NT2/D1 (cell line): ENCODE measurements at regions not wholly inside any gene's neighbourhood (a gene's known extent, or its start where the extent isn't known, plus 50 kb on each side); places are given as distances from the start of the nearest gene placed in this dataset.
"Not testable (repeated sequence)": the region's sequence is repeated elsewhere in the genome, so short reads cannot be mapped to it uniquely, and the experiment has no call there.

Source experiments
- DNase-seq: peaks from one replicate; pipeline ENCODE4 v3.0.0-alpha.2; 2011; ENCODE audit warnings: low read depth, low spot score
- H3K27me3 ChIP-seq: 2 replicates; pipeline ENCODE4 v1.6.0; 2011; ENCODE audit warnings: mild to moderate bottlenecking; ENCODE audit not compliant: insufficient read length, insufficient read depth
- H3K36me3 ChIP-seq: 2 replicates; pipeline ENCODE4 v1.6.1; 2011; ENCODE audit warnings: mild to moderate bottlenecking, low read length, mixed read lengths; ENCODE audit not compliant: insufficient read depth, insufficient read length
- H3K4me1 ChIP-seq: 2 replicates; pipeline ENCODE4 v1.5.1; 2011; ENCODE audit not compliant: insufficient read depth, insufficient read length
- H3K4me3 ChIP-seq: 2 replicates; pipeline ENCODE4 v1.5.1; 2011; ENCODE audit warnings: low read depth; ENCODE audit not compliant: insufficient read length
- H3K9ac ChIP-seq: 2 replicates; pipeline ENCODE4 v1.6.0; 2011; ENCODE audit warnings: low read depth; ENCODE audit not compliant: insufficient read length
- H3K9me3 ChIP-seq: 2 replicates; pipeline ENCODE4 v1.5.1; 2011; ENCODE audit warnings: mild to moderate bottlenecking, low read length; ENCODE audit not compliant: insufficient read depth
- SUZ12 ChIP-seq: IDR thresholded peaks from 2 replicates; pipeline ENCODE4 v1.6.1; 2011; ENCODE audit not compliant: insufficient read length, insufficient read depth; ENCODE audit errors: extremely low read depth
- YY1 ChIP-seq: IDR thresholded peaks from 2 replicates; pipeline ENCODE4 v1.6.1; 2011; ENCODE audit not compliant: insufficient read length, insufficient read depth
- ZNF274 ChIP-seq: IDR thresholded peaks from 2 replicates; pipeline ENCODE4 v1.6.1; 2011; ENCODE audit warnings: mild to moderate bottlenecking, low read depth, low read length

GRCh38 chr7:11988186-11988585 lies 156.2 kb upstream of the THSD7A start:
- Histone ChIP-seq H3K36me3 (no peaks in the 10 kb centered on the region), H3K9me3 (peaks cover 5% of the 10 kb centered on the region; the same call in 1 of the 2 replicates), H3K27me3 (no peaks in the 10 kb centered on the region), H3K4me1 (no peaks in the 10 kb centered on the region), H3K4me3 (no peak overlapping the region), H3K9ac (no peak overlapping the region)
- no peak for DNase-seq
- no peak for TF ChIP-seq YY1
- TF ChIP-seq ZNF274: no peak
- TF ChIP-seq SUZ12: no peak

GRCh38 chr7:12002428-12002827 lies 170.4 kb upstream of the THSD7A start:
- H3K36me3 ChIP-seq: no peaks in the 10 kb centered on the region
- TF ChIP-seq YY1 (no peak), SUZ12 (no peak), ZNF274 (no peak)
- no peaks in the 10 kb centered on the region for H3K4me1 ChIP-seq
- H3K27me3 ChIP-seq: no peaks in the 10 kb centered on the region
- H3K9ac ChIP-seq: no peak overlapping the region
- DNase-seq: no peak
- no peaks in the 10 kb centered on the region for H3K9me3 ChIP-seq
- no peak overlapping the region for H3K4me3 ChIP-seq

- H3K4me3 ChIP-seq: no peak overlapping the region
- no peaks in the 10 kb centered on the region for H3K9me3 ChIP-seq
- no peak for DNase-seq
- H3K4me1 ChIP-seq: no peaks in the 10 kb centered on the region
- H3K27me3 ChIP-seq: no peaks in the 10 kb centered on the region
- TF ChIP-seq YY1: no peak
- TF ChIP-seq ZNF274: no peak
- no peak for TF ChIP-seq SUZ12
- H3K9ac ChIP-seq: no peak overlapping the region
- H3K36me3 ChIP-seq: no peaks in the 10 kb centered on the region
These were observed 172.6 kb upstream of the THSD7A start for GRCh38 chr7:12004581-12004980.

GRCh38 chr7:12007576-12007975 lies 175.6 kb upstream of the THSD7A start:
- H3K4me3 ChIP-seq: no peak overlapping the region
- H3K36me3 ChIP-seq: no peaks in the 10 kb centered on the region
- no peaks in the 10 kb centered on the region for H3K9me3 ChIP-seq
- TF ChIP-seq ZNF274: no peak
- TF ChIP-seq SUZ12: no peak
- H3K4me1 ChIP-seq: no peaks in the 10 kb centered on the region
- DNase-seq: no peak
- no peak overlapping the region for H3K9ac ChIP-seq
- no peaks in the 10 kb centered on the region for H3K27me3 ChIP-seq

- Histone ChIP-seq H3K4me1 (no peaks in the 10 kb centered on the region), H3K9me3 (no peaks in the 10 kb centered on the region), H3K9ac (no peak overlapping the region), H3K36me3 (no peaks in the 10 kb centered on the region), H3K4me3 (no peak overlapping the region), H3K27me3 (no peaks in the 10 kb centered on the region)
- TF ChIP-seq YY1 (no peak), ZNF274 (no peak), SUZ12 (no peak)
- no peak for DNase-seq
These were observed 182.0 kb upstream of the THSD7A start for GRCh38 chr7:12013983-12014382.

- TF ChIP-seq ZNF274 (no peak), YY1 (no peak), SUZ12 (no peak)
- H3K9ac ChIP-seq: no peak overlapping the region
These were observed 184.4 kb upstream of the THSD7A start for GRCh38 chr7:12016439-12016838.

GRCh38 chr7:12017046-12017445 lies 185.0 kb upstream of the THSD7A start:
- Histone ChIP-seq H3K27me3 (no peaks in the 10 kb centered on the region), H3K36me3 (no peaks in the 10 kb centered on the region), H3K9ac (no peak overlapping the region), H3K9me3 (no peaks in the 10 kb centered on the region), H3K4me1 (no peaks in the 10 kb centered on the region), H3K4me3 (no peak overlapping the region)
- no peak for DNase-seq
- TF ChIP-seq ZNF274: no peak
- no peak for TF ChIP-seq YY1
- TF ChIP-seq SUZ12: no peak

More at GRCh38 chr7:12016439-12016838, 184.4 kb upstream of the THSD7A start:
- Histone ChIP-seq H3K27me3 (no peaks in the 10 kb centered on the region), H3K9me3 (no peaks in the 10 kb centered on the region), H3K36me3 (no peaks in the 10 kb centered on the region), H3K4me1 (no peaks in the 10 kb centered on the region), H3K4me3 (no peak overlapping the region)
- no peak for DNase-seq

- not testable (repeated sequence) for H3K36me3 ChIP-seq, H3K9ac ChIP-seq, H3K4me3 ChIP-seq, H3K9me3 ChIP-seq, DNase-seq, H3K4me1 ChIP-seq, H3K27me3 ChIP-seq
These were observed 189.1 kb upstream of the TMEM106B start for GRCh38 chr7:12022011-12022410.
